Breast epithelium (tissue), 4 donors: ENCODE measurements at regions not wholly inside any gene's neighbourhood (a gene's known extent, or its start where the extent isn't known, plus 50 kb on each side); places are given as distances from the start of the nearest gene placed in this dataset.
"Not testable (repeated sequence)": the region's sequence is repeated elsewhere in the genome, so short reads cannot be mapped to it uniquely, and the experiment has no call there.

Experiments
- DNase-seq, 2 donors: peaks; one replicate each; pipeline ENCODE4 v3.0.0-alpha.2; 2019; ENCODE audit warnings: low spot score in 2 of 2
- H3K27ac ChIP-seq, 2 donors: fragments of 200-600 bp; sonication (generic) in 1 of 2; one replicate each; pipeline ENCODE4 v1.5.1; 2016 to 2019; ENCODE audit warnings: mild to moderate bottlenecking in 1 of 2
- H3K27me3 ChIP-seq, 2 donors: fragments of 200-600 bp; sonication (generic) in 1 of 2; one replicate each; pipeline versions ENCODE4 v1.5.1 to v1.6.0; 2017 to 2019; ENCODE audit warnings: control low read depth in 1 of 2, mild to moderate bottlenecking in 1 of 2
- H3K36me3 ChIP-seq: fragments of 200-600 bp; one replicate; pipeline ENCODE4 v1.5.1; 2019
- H3K4me1 ChIP-seq, 2 donors: fragments of 200-600 bp; sonication (generic); one replicate each; pipeline ENCODE4 v1.5.1; 2016 to 2019; ENCODE audit warnings: control low read depth in 1 of 2
- H3K4me3 ChIP-seq, 3 donors: fragments of 200-600 bp; sonication (generic); 1 replicate in 2 of 3; 2 replicates in 1 of 3; pipeline ENCODE4 v1.5.1; 2016 to 2019; ENCODE audit warnings: mild to moderate bottlenecking in 3 of 3, moderate library complexity in 2 of 3
- H3K9me3 ChIP-seq, 2 donors: fragments of 200-600 bp; sonication (generic) in 1 of 2; one replicate each; pipeline ENCODE4 v1.5.1; 2016 to 2019; ENCODE audit warnings: control low read depth in 1 of 2
- POLR2A ChIP-seq: fragments of 450-650 bp; IDR thresholded peaks from one replicate; pipeline ENCODE4 v1.6.1; 2016; ENCODE audit warnings: antibody characterized with exemption, mild to moderate bottlenecking, moderate library complexity
- POLR2AphosphoS5 ChIP-seq, 3 donors: sonication (generic); formaldehyde crosslinking; IDR thresholded peaks; one replicate each; pipeline ENCODE4 v1.6.1; 2017; ENCODE audit warnings: antibody characterized with exemption in 3 of 3
- intact Hi-C: fragments of 100-400 bp; cut with DNase I; formaldehyde crosslinking; loops from one replicate; pipeline ENCODE4 v1.15.1; 2023; ENCODE audit warnings: low total_unique reads
- TF ChIP-seq, protein P1 (sequence below), 3 donors: fragments of 450-650 bp; IDR thresholded peaks; one replicate each; pipeline ENCODE4 v1.5.1; 2016 to 2017; ENCODE audit warnings: antibody characterized with exemption in 3 of 3, mild to moderate bottlenecking in 3 of 3, moderate library complexity in 3 of 3

DNA sequence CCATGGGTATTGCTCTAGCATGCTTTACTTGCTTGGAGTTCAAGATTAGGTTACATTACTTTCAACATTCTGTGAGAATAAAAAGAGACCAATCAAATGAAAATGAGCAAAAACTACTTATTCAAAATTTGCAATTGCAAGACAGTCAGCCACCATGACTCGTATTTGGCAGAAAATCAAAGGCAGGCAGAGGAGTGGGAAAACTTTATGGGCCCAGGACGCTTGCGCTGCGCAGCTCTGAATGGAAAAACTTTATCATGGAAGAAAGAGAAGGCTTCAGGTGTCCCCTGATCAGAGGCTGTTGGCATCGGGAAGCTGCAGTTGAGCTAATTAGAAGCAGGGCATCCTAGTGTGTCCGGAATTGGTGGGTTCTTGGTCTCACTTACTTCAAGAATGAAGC lies 250.6 kb downstream of the USP46 start:
- H3K27me3 ChIP-seq: no peaks in the 10 kb centered on the region
- intact Hi-C loops: no loop called here
- TF ChIP-seq, protein P1, sequence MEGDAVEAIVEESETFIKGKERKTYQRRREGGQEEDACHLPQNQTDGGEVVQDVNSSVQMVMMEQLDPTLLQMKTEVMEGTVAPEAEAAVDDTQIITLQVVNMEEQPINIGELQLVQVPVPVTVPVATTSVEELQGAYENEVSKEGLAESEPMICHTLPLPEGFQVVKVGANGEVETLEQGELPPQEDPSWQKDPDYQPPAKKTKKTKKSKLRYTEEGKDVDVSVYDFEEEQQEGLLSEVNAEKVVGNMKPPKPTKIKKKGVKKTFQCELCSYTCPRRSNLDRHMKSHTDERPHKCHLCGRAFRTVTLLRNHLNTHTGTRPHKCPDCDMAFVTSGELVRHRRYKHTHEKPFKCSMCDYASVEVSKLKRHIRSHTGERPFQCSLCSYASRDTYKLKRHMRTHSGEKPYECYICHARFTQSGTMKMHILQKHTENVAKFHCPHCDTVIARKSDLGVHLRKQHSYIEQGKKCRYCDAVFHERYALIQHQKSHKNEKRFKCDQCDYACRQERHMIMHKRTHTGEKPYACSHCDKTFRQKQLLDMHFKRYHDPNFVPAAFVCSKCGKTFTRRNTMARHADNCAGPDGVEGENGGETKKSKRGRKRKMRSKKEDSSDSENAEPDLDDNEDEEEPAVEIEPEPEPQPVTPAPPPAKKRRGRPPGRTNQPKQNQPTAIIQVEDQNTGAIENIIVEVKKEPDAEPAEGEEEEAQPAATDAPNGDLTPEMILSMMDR (IDR thresholded peaks at IDR 0.05): no peak
- TF ChIP-seq POLR2AphosphoS5 (IDR thresholded peaks at IDR 0.05): no peak
- no peak for TF ChIP-seq POLR2A
- H3K4me3 ChIP-seq: no peak overlapping the region
- H3K36me3 ChIP-seq: no peaks in the 10 kb centered on the region
- no peak overlapping the region for H3K27ac ChIP-seq
- H3K4me1 ChIP-seq: no peaks in the 10 kb centered on the region
- H3K9me3 ChIP-seq: peaks cover 14% of the 10 kb centered on the region in 2 donors
- DNase-seq: no peak

DNA sequence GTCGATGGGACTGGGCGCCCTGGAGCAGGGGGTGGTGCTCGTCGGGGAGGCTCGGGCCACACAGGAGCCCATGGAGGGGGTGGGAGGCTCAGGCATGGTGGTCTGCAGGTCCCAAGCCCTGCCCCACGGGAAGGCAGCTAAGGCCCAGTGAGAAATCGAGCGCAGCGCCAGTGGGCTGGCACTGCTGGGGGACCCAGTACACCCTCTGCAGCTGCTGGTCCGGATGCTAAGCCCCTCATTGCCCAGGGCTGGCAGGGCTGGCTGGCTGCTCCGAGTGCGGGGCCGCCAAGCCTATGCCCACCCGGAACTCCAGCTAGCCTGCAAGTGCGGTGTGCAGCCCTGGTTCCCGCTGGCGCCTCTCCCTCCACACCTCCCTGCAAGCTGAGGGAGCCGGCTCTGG lies 249.3 kb downstream of the USP46 start:
- intact Hi-C loops, H3K4me3 ChIP-seq, H3K27me3 ChIP-seq, H3K27ac ChIP-seq, DNase-seq, H3K4me1 ChIP-seq, H3K36me3 ChIP-seq: not testable (repeated sequence)
- peaks cover 14% of the 10 kb centered on the region in 2 donors for H3K9me3 ChIP-seq

DNA sequence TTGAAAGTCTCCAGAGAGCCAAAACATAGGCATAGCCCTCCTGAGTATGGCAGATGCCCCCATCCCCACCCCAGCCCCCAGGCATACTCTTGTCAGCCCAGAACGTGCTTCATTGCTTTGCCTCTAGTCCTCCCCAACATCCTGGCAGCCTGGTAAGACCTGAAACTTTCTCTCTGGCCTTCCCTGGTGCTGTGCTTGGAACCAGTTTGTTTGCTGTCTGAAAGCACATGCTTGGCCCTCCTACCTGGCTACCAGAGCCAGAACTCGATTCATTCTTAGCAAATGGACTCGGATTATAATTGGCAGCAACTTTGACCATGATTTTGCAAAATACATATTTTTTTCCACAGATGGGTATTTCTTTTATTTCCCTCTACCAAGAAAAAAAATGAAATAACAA lies 248.1 kb downstream of the USP46 start:
- TF ChIP-seq POLR2A: no peak
- TF ChIP-seq POLR2AphosphoS5 (IDR thresholded peaks at IDR 0.05): no peak
- Histone ChIP-seq H3K4me3 (no peak overlapping the region), H3K9me3 (peaks cover 14% of the 10 kb centered on the region in 2 donors), H3K36me3 (no peaks in the 10 kb centered on the region), H3K4me1 (no peaks in the 10 kb centered on the region), H3K27me3 (no peaks in the 10 kb centered on the region), H3K27ac (no peak overlapping the region)
- intact Hi-C loops: no loop called here
- DNase-seq: no peak

DNA sequence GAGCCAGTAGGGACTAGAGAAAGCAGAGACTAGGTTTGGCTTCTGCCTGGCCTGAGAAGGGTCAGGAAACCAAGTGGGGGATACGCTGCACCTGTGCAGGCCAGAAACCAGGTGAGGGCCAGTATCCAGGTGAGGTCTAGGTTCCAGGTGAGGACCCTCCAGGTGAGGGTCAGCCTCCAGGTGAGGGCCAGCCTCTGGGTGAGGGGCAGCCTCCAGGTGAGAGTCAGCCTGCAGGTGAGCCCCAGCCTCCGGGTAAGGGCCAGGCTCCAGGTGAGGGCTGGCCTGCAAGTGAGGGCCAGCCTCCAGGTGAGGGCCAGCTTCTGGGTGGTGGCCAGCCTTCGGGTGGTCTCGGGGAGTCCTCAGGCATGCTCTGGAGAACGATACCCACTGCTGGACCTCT lies 238.8 kb downstream of the USP46 start:
- no peak for DNase-seq
- no peaks in the 10 kb centered on the region for H3K27me3 ChIP-seq
- no peak overlapping the region for H3K4me3 ChIP-seq
- no peak for TF ChIP-seq POLR2A
- TF ChIP-seq, protein P1 (IDR thresholded peaks at IDR 0.05): no peak
- no peak for TF ChIP-seq POLR2AphosphoS5 (IDR thresholded peaks at IDR 0.05)
- H3K36me3 ChIP-seq: no peaks in the 10 kb centered on the region
- H3K9me3 ChIP-seq: no peaks in the 10 kb centered on the region
- no peaks in the 10 kb centered on the region for H3K4me1 ChIP-seq
- H3K27ac ChIP-seq: no peak overlapping the region
- intact Hi-C loops: no loop called here

DNA sequence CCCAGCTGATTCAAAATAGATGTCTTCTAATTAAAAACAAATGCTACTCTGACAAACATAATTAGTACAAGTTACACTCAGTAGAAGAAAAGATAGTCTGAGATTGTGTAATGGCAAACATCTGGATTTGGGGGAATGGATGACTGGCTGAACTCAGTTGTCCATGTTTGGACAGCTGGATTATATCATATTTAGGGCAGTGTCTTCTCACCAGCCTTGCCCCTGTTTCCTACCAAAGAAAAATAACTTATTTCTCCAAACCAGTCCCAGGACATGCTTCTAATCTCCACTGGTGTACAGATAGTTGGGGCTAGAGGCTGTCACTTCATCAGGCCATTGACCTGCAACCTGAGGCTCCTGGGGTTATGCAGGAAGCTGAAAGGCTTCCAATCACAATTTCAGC lies 237.3 kb downstream of the USP46 start:
- intact Hi-C loops: no loop called here
- no peaks in the 10 kb centered on the region for H3K36me3 ChIP-seq
- no peak for DNase-seq
- no peaks in the 10 kb centered on the region for H3K4me1 ChIP-seq
- H3K27ac ChIP-seq: no peak overlapping the region
- H3K27me3 ChIP-seq: no peaks in the 10 kb centered on the region
- no peaks in the 10 kb centered on the region for H3K9me3 ChIP-seq
- no peak overlapping the region for H3K4me3 ChIP-seq
- TF ChIP-seq POLR2A (no peak), POLR2AphosphoS5 (IDR thresholded peaks at IDR 0.05) (no peak)
- TF ChIP-seq, protein P1 (IDR thresholded peaks at IDR 0.05): no peak

DNA sequence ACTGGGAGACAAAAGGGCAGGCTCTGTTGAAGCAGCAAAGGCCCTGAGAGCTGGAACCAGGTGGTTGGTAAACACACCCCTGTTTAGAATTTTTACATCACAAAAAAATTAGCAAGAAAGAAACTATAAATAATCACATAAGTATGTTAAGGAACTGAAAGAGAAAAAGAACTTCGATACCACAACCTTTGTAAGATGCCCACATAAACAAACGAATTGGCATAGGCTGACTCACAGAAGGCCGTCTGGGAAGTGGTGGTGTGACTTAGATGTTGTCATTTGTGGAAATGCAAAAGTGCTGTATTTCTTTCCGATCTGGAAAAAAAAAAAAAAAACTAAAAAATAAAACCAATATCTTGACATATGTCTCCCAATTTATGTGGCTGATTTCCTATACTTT lies 235.1 kb downstream of the USP46 start:
- DNase-seq: no peak
- Histone ChIP-seq H3K36me3 (no peaks in the 10 kb centered on the region), H3K27me3 (no peaks in the 10 kb centered on the region), H3K27ac (no peak overlapping the region), H3K4me1 (no peaks in the 10 kb centered on the region), H3K9me3 (no peaks in the 10 kb centered on the region), H3K4me3 (no peak overlapping the region)
- TF ChIP-seq POLR2AphosphoS5 (IDR thresholded peaks at IDR 0.05) (no peak), POLR2A (no peak)
- TF ChIP-seq, protein P1 (IDR thresholded peaks at IDR 0.05): no peak
- intact Hi-C loops: no loop called here
